GM19239 (cell line): ENCODE measurements at regions not wholly inside any gene's neighbourhood (a gene's known extent, or its start where the extent isn't known, plus 50 kb on each side); places are given as distances from the start of the nearest gene placed in this dataset.
"Not testable (repeated sequence)": the region's sequence is repeated elsewhere in the genome, so short reads cannot be mapped to it uniquely, and the experiment has no call there.

Source experiments
- DNase-seq: peaks from one replicate; pipeline ENCODE4 v3.0.0; 2011; ENCODE audit warnings: low spot score; ENCODE audit not compliant: insufficient read length
- FAIRE-seq: peaks from 2 replicates; lab custom pipeline; 2011; peaks lifted over from hg19 to GRCh38; lab: Jason Lieb, UNC

DNA sequence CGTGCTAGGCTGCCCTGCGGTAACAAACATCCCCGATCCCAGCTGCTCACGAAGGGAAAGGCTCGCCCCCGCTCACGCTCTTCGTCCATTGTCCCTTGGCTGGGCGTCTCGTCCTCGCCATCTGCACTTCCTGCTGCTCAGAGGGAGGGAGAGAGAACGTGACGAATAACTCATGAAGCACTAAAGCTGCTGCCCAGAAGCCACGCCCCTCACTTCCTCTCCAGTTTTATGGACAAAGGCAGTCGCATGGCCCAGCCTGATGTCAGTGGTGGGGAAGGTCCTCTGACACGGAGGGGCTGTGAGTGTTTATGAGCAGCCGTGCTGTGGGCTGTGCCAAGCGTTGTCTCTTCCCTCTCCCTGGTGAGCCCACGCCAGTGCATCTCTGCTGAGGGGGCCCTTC, 235.9 kb upstream of the SFSWAP start:
- FAIRE-seq, DNase-seq: not testable (repeated sequence)

- DNase-seq = no peak
- no peak for FAIRE-seq
Measured at GRCh38 chr12:131477613-131478012, 233.3 kb upstream of the SFSWAP start.

GRCh38 chr12:131478468-131478867, 232.4 kb upstream of the SFSWAP start:
- no peak for DNase-seq
- no peak for FAIRE-seq

DNA sequence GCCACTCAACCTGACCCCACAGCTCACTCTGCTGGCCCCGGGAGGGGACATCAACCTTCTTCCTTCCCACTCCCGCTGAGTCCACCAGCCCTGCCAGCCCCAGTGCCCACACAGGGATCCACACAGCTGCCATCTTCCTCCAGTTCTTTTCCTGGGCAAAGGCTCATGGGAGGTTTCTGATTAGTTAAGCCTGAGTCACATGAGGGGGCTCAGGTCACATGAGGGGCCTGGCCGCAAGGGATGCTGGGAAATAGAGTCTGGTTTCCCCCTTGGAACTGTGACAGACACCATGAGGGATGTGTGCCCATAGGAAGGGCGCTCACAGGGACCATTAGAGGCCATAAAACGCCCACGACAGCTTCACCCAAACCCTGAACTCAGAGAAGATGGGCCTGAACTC, 228.7 kb upstream of the SFSWAP start:
- no peak for DNase-seq
- no peak for FAIRE-seq

- no peak for DNase-seq
- no peak for FAIRE-seq
Measured at GRCh38 chr12:131482686-131483085, 228.2 kb upstream of the SFSWAP start.

DNA sequence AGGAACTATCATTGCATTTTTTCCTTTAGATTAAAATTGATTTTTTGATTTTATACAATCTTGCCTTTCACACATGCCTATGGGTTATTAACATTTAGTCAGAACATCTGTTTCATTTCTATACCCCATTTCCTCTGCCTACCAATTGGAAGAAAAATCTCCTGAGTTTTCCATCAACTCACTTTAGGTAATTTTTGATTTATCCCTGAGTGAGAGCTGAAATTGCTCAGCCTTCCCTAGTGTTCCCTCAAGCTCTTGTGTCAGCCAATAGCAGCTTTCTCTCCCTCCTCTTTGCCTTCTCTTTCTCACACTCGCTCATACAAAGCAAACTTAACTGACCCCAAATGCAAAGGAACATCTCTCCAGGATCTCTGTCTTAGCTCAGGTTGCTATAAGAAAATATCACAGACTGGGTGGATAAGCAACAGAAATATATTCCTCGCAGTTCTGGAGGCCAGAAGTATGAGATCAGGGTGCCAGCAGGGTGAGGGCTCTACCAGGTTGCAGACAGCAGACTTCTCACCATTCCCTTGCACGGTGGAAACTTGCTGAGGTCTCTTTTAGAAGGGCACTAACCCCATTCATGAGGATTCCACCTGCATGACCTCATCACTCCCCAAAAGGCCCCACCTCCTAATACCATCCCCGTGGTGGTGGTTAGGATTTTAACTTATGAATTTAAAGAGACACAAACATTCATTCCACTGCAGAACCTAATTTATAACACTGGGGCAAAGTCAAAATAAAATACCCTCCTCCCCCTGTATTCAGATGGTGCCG, 224.2 kb upstream of the SFSWAP start:
- DNase-seq = no peak
- no peak for FAIRE-seq

DNA sequence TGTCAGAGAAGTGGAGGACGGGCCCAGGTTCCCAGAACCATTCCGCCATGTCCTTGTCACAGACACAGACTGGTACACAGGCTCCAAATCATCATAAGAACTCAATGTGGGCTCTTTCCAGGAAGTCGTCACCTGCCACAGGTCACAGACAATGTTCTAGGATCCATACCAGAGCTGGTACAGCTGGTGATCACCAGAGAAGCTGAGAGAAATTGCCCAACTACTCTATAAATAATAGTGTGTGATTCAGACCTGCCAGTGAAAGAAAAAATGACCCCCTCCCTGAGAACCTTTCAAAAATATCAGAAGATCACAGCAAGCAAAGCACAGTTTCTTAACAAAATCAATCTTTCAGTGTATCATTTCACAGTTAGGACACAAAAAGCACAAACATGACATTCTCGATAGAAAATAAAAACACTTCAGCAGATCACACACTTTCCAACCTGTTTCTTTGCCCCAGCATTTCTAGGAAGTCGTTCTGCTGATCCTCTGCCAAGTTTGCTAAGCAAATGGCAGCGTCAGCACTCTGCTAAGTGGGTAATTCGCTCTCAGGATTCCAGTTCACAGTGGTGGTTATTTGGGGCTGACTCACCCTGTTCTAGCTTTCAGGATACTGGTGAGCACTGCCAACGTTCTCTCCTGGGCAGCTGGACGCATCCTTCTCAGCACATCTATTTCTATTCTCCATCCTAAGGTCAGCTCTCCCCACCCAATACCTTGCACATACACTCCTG, 223.3 kb upstream of the SFSWAP start:
- FAIRE-seq (no peak), DNase-seq (no peak)

DNA sequence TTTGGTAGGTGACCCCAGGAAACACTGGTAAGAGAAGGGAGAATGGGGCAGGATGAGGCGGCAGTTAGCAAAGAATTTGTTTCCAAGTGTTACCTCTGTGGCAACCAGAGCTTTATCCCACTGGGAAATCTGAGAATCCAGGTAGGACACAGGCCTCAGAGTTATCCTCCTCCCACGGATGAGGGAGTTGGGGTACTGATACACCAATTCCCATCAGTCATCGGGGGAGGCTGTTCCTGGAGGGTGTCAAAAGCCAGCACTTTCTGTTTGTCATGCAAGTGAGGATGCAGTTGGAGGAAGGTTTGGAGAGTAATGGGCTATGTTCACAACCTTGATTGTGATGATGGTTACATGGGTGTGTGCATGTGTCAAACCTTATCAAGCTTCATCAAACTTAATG, 221.2 kb upstream of the SFSWAP start:
- DNase-seq (no peak), FAIRE-seq (no peak)

- no peak for FAIRE-seq
- no peak for DNase-seq
Measured at GRCh38 chr12:131491155-131491554, 219.7 kb upstream of the SFSWAP start.

GRCh38 chr12:131491916-131492490, 218.9 kb upstream of the SFSWAP start:
- DNase-seq = no peak
- no peak for FAIRE-seq

DNA sequence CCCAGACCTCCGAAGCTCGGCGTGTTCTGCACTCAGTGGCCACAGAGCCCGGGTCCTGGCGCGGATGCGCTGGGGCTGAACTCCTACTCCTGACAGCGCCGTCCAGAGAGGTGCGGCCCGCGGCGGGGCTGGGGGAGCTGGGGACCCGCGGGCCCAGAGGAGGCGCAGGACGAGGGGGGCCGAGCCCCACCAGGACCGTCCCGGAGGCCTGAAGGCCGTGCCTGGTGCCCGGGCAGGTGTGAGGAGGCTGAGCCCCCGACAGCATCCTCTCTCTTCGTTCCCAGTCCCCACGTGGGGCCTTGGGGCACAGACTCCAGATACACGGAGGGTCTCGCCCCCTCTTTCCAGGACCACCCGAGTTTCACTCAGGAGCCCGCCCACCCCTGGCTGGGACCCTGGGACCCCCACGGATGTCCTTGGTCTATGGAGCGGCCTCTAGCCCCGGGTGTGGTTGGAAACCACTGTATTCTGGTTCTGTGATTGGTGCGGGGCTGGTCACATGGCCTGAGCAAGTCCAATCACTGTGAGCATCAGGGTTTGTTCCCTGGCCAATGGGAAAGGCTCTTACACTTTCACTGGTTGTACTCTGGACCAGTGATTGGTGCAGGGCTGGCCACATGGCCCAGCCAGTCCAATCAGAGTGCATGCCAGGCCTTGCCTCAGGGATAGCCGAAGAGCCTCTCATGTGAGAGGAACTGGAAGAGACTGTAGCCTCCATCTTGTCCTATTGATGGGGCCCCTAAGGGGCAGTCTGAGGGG, 217.6 kb upstream of the SFSWAP start:
- DNase-seq (no peak), FAIRE-seq (no peak)

DNA sequence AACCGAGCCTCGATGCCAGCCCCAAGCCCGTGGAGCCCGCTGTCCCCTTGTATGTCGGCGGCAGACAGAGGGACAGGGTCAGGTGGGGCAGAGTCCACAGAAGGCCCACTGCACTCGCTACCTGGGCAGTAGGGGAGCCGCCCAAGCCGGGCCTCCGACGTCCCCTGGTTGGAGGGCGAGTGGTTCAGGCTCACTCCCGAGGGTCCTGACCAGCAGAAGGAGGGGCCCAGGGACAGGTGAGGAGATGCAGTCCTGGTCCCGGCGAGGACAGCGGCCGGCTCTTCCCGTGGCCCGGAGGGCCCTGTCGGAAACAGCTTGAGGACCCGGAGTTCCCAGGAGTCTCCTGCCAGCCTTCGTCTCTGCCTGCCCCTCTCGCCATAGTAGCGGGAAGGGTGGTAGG, 216.7 kb upstream of the SFSWAP start:
- DNase-seq = no peak
- no peak for FAIRE-seq

DNA sequence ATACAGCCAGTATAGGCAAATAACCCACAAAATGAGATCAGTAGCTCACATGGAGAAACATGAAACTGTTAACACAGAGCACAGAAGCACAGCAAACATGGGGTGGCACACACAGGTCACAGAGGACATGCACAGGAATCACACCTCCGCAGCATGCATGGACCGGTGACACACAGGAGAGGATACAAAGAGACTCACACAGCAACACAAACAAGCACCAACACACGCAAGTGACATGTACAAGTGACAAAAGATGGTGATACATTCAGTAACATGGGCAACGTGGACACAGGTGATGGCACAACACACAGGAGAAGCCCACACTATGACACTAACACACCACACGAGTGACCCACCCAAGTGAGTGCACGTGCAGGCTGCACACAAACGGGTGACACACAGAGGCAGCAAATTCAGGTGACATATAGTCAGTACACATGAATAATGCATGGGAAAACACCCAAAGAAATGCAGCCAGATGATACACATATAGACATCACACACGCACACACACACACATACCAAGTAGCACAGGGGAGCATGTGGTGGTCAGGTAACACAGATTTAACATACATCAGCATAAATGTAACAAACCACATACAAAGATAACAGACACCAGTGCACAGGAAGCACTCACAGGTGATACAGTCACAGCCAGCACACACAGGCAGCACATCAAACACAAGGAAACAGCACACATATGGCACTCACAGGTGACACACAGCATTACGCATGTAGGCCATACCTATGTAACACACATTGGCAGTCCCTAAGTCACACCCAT, 216.0 kb upstream of the SFSWAP start:
- no peak for FAIRE-seq

DNA sequence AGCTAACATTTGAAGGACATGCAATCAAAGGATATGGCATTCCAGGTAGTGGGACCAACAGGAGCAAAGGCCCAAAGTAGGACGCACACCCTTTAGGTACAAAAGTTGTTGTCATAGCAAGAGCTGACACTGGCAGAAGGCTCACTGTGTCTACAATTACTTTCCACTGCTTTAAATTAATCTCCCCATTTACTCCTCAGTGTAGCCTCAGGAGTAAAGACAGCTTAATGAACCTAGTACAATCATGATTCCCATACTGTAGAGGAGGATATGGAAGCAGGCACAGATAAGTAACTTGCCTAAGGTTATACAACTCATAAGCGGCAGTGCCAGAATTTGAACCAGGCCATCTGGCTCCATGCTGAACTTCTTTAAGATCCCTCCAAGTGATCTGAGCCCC, 212.9 kb upstream of the SFSWAP start:
- DNase-seq (no peak), FAIRE-seq (no peak)

More for the DNA sequence above, 216.0 kb upstream of the SFSWAP start:
- no peak for DNase-seq

DNA sequence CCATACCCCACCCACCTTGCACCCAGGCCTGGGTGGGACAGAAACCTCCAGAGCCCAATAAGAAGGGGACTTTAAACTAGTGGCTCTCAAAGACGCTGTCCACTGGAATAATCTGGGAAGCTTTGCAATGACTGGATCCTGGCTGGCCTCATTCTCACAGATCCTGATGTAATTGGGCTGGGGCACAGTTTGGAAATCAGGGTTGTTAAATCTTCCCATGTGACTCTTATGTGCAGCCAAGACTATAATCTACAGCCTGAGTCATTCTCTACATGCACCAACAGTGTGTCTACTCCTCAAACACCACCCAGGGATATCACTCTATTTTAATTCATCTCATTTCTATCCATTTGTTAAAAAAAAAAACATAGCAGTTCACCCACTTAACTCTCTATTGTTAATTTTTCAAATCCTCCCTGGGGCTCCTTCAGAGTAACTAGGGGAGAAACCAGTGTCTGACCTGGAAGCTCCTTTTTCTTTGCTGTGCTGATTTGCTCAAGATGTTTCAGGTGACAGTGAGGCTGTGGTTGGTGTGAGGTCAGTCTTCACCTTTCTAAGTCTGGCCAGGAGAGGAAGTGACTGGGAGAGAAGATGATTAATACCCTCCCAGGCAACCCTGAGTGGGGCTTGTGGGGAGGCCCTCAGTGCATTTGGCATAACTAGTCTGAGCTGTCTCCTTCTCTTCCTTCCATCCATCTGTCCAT, 211.6 kb upstream of the SFSWAP start:
- DNase-seq (no peak), FAIRE-seq (no peak)

- no peak for FAIRE-seq
- DNase-seq = no peak
Measured at GRCh38 chr12:131499864-131500190, 211.1 kb upstream of the SFSWAP start.

GRCh38 chr12:131500564-131500963, 210.3 kb upstream of the SFSWAP start:
- DNase-seq = no peak
- no peak for FAIRE-seq

DNA sequence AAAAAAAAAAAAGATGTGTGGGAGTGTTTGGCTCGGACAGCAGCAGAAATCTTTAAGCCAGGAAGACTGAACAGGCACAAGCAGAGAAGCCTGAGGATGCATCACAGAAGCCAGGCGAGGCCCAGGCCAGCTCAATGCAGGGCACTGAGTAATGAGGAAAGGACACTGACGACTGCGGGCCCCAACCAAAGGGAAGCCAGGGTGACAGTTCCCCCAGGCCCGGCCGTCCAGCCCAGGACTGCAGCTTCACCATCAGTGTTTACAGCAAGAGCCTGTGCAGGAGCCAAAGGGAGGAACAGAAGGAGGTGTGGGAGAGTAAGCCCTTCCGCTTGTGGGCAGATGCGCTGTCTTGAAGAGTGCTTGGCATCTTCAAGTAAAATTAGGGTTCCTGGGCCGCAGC, 205.3 kb upstream of the SFSWAP start:
- FAIRE-seq = no peak
- DNase-seq = no peak

GRCh38 chr12:131506426-131506825, 204.5 kb upstream of the SFSWAP start:
- no peak for DNase-seq

More at GRCh38 chr12:131506426-131506825, 204.5 kb upstream of the SFSWAP start:
- FAIRE-seq = no peak
